ENCODE measurements at regions not wholly inside any gene's neighbourhood (a gene's known extent, or its start where the extent isn't known, plus 50 kb on each side); places are given as distances from the start of the nearest gene placed in this dataset.

DNA sequence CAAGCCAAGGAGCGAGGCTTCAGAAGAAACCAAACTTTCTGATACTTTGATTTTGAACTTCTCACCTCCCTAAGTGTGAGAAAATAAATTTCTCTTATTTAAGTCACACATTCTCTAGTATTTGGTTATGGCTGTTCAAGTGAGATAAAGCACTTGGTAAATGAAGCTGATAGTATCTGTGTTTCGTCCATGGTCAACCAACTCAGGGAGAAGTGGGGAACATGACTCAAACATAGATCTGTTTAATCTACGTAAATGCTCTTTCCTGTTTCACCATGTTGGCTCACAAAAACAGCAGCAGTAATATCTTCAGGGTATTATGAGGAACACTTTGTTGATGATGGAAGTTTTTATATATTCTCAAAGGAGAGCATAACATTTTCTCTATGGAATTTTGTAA is 2167.2 kb upstream of the C9orf72 start (continued):
- TF ChIP-seq, protein P1, sequence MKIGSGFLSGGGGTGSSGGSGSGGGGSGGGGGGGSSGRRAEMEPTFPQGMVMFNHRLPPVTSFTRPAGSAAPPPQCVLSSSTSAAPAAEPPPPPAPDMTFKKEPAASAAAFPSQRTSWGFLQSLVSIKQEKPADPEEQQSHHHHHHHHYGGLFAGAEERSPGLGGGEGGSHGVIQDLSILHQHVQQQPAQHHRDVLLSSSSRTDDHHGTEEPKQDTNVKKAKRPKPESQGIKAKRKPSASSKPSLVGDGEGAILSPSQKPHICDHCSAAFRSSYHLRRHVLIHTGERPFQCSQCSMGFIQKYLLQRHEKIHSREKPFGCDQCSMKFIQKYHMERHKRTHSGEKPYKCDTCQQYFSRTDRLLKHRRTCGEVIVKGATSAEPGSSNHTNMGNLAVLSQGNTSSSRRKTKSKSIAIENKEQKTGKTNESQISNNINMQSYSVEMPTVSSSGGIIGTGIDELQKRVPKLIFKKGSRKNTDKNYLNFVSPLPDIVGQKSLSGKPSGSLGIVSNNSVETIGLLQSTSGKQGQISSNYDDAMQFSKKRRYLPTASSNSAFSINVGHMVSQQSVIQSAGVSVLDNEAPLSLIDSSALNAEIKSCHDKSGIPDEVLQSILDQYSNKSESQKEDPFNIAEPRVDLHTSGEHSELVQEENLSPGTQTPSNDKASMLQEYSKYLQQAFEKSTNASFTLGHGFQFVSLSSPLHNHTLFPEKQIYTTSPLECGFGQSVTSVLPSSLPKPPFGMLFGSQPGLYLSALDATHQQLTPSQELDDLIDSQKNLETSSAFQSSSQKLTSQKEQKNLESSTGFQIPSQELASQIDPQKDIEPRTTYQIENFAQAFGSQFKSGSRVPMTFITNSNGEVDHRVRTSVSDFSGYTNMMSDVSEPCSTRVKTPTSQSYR (CRISPR knock-in tag; IDR thresholded peaks at IDR 0.05; ENCODE audit: borderline replicate concordance) = no peak
- TF ChIP-seq, protein P2, sequence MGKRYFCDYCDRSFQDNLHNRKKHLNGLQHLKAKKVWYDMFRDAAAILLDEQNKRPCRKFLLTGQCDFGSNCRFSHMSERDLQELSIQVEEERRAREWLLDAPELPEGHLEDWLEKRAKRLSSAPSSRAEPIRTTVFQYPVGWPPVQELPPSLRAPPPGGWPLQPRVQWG (CRISPR knock-in tag; IDR thresholded peaks at IDR 0.05; ENCODE audit: borderline replicate concordance, low read depth) = no peak
- TF ChIP-seq RFXAP (CRISPR knock-in tag; IDR thresholded peaks at IDR 0.05; ENCODE audit: borderline replicate concordance) (no peak), FOSL1 (CRISPR knock-in tag; IDR thresholded peaks at IDR 0.05; ENCODE audit: borderline replicate concordance) (no peak), CEBPB (IDR thresholded peaks at IDR 0.05; ENCODE audit: borderline replicate concordance, low read depth, low read length) (no peak), ZNF484 (CRISPR knock-in tag; IDR thresholded peaks at IDR 0.05; ENCODE audit: borderline replicate concordance, low read depth) (no peak), EEA1 (CRISPR knock-in tag; IDR thresholded peaks at IDR 0.05; ENCODE audit: borderline replicate concordance) (no peak), KLF11 (CRISPR knock-in tag; IDR thresholded peaks at IDR 0.05) (no peak), NCOA1 (CRISPR knock-in tag; IDR thresholded peaks at IDR 0.05) (no peak), ZNF160 (CRISPR knock-in tag; IDR thresholded peaks at IDR 0.05) (no peak), ZNF10 (CRISPR knock-in tag; IDR thresholded peaks at IDR 0.05; ENCODE audit: borderline replicate concordance, low read depth) (no peak), MEIS2 (CRISPR knock-in tag; IDR thresholded peaks at IDR 0.05) (no peak), NFIC (IDR thresholded peaks at IDR 0.05; ENCODE audit: low read length) (no peak)
